ENCODE measurements at regions not wholly inside any gene's neighbourhood (a gene's known extent, or its start where the extent isn't known, plus 50 kb on each side); places are given as distances from the start of the nearest gene placed in this dataset.
"Not testable (repeated sequence)": the region's sequence is repeated elsewhere in the genome, so short reads cannot be mapped to it uniquely, and the experiment has no call there.

DNA sequence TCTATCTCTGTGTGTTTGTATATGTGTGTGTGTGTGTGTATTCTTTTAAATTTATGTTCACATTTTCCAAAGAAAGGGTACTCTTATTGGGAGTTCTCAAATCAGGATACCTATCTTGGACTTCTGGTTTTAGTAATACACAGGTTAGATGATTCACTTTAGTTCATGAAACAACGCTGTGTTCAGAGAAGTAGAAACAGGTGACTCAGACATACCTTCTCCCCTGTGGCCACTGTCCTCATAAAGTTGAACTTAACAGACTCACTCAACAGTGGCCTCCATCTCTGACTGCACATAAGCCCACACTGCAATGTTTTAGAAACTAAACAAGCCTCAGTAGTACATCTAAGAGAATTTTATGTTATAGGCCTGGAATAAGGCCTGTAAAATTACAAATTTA lies 566.6 kb upstream of the VRK2 start:
- H3K36me3 ChIP-seq (ENCODE audit: control insufficient read depth, insufficient read depth, low read length) = no peaks in the 10 kb centered on the region
- no peak for DNase-seq (ENCODE audit: extremely low read depth, insufficient read length)
- H3K27me3 ChIP-seq (replicated peaks; ENCODE audit: control insufficient read depth, insufficient read depth, low read length) = no peaks in the 10 kb centered on the region
- H3K4me3 ChIP-seq (replicated peaks; ENCODE audit: low read depth, low read length) = no peak overlapping the region
- TF ChIP-seq, protein P1, sequence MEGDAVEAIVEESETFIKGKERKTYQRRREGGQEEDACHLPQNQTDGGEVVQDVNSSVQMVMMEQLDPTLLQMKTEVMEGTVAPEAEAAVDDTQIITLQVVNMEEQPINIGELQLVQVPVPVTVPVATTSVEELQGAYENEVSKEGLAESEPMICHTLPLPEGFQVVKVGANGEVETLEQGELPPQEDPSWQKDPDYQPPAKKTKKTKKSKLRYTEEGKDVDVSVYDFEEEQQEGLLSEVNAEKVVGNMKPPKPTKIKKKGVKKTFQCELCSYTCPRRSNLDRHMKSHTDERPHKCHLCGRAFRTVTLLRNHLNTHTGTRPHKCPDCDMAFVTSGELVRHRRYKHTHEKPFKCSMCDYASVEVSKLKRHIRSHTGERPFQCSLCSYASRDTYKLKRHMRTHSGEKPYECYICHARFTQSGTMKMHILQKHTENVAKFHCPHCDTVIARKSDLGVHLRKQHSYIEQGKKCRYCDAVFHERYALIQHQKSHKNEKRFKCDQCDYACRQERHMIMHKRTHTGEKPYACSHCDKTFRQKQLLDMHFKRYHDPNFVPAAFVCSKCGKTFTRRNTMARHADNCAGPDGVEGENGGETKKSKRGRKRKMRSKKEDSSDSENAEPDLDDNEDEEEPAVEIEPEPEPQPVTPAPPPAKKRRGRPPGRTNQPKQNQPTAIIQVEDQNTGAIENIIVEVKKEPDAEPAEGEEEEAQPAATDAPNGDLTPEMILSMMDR (IDR thresholded peaks at IDR 0.05; ENCODE audit: insufficient read depth, low read length, poor library complexity, severe bottlenecking) = no peak

DNA sequence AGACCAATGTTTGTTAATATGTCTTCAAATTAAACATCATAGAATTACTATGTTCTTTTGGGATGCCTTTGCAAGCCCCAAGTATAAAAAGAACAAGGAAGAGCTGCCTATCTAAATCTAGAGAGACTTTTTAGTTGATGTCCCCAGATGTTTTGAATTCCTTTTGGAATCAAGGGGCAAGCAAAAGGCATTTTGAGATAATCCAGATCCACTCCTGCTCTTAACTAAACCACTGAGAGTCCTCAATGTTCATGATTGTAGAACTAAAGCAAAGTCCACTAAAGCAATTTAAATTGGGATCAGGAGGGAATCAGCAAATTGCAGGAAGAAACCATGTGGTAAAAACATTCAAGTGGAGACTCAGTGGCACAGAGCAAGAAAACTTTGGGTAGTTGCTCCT lies 558.5 kb upstream of the VRK2 start:
- Histone ChIP-seq H3K27me3 (replicated peaks; ENCODE audit: control insufficient read depth, insufficient read depth, low read length) (no peaks in the 10 kb centered on the region), H3K36me3 (ENCODE audit: control insufficient read depth, insufficient read depth, low read length) (no peaks in the 10 kb centered on the region), H3K4me3 (replicated peaks; ENCODE audit: low read depth, low read length) (no peak overlapping the region)
- TF ChIP-seq, protein P1 (IDR thresholded peaks at IDR 0.05; ENCODE audit: insufficient read depth, low read length, poor library complexity, severe bottlenecking) = no peak
- DNase-seq (ENCODE audit: extremely low read depth, insufficient read length) = no peak

DNA sequence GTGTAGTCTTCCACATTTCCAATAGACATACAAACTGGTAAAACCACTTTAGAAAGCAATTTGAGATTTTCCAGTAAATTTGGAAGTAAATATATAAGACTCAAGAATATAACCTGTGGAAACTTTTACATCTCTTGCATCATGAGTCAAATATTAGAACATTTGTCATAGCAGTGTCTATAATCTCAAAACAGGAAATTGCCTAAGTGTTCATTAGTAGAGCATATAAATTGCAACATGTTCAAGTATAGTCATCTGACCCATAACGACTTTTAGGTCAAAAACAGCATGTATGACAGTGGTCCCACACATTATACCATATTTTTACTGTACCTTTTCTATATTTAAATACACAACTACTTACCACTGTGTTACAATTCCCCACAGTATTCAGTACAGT lies 555.9 kb upstream of the VRK2 start:
- Histone ChIP-seq H3K4me3 (replicated peaks; ENCODE audit: low read depth, low read length) (no peak overlapping the region), H3K36me3 (ENCODE audit: control insufficient read depth, insufficient read depth, low read length) (no peaks in the 10 kb centered on the region), H3K27me3 (replicated peaks; ENCODE audit: control insufficient read depth, insufficient read depth, low read length) (no peaks in the 10 kb centered on the region)
- TF ChIP-seq, protein P1 (IDR thresholded peaks at IDR 0.05; ENCODE audit: insufficient read depth, low read length, poor library complexity, severe bottlenecking) = no peak
- DNase-seq (ENCODE audit: extremely low read depth, insufficient read length) = no peak

DNA sequence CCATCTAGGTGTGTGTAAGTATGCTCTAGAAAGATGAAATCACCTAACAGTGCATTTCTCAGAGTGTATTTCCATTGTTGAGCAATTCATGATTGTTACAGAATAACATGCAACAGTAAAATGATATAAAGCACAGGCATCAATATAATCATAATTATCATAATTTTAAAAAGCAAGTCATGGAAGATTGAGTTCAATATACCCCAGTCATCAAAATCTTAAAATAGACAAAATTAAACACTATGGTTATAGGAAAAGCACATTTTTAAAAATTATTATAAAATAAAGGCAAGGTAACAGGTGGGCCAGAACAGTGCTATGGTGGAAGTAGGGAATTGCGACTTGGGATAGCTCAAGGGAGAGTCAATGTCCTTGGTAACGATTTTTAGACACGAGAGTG lies 555.4 kb upstream of the VRK2 start:
- no peak for DNase-seq (ENCODE audit: extremely low read depth, insufficient read length)
- H3K27me3 ChIP-seq (replicated peaks; ENCODE audit: control insufficient read depth, insufficient read depth, low read length) = no peaks in the 10 kb centered on the region
- TF ChIP-seq, protein P1 (IDR thresholded peaks at IDR 0.05; ENCODE audit: insufficient read depth, low read length, poor library complexity, severe bottlenecking) = no peak
- H3K4me3 ChIP-seq (replicated peaks; ENCODE audit: low read depth, low read length) = no peak overlapping the region
- no peaks in the 10 kb centered on the region for H3K36me3 ChIP-seq (ENCODE audit: control insufficient read depth, insufficient read depth, low read length)

DNA sequence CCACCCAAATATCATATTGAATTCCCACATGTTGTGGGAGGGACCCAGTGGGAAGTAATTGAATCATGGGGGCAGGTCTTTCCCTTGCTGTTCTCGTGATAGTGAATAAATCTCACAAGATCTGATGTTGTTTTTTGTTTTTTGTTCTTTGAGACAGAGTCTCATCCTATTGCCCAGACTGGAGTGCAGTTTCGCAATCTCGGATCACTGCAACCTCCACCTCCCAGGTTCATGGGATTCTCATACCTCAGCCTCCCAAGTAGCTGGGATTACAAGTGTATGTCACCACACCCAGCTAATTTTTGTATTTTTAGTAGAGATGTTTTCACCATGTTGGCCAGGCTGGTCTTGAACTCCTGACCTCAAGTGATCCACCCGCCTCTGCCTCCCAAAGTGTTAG lies 552.6 kb upstream of the VRK2 start:
- DNase-seq (ENCODE audit: extremely low read depth, insufficient read length) = not testable (repeated sequence)

DNA sequence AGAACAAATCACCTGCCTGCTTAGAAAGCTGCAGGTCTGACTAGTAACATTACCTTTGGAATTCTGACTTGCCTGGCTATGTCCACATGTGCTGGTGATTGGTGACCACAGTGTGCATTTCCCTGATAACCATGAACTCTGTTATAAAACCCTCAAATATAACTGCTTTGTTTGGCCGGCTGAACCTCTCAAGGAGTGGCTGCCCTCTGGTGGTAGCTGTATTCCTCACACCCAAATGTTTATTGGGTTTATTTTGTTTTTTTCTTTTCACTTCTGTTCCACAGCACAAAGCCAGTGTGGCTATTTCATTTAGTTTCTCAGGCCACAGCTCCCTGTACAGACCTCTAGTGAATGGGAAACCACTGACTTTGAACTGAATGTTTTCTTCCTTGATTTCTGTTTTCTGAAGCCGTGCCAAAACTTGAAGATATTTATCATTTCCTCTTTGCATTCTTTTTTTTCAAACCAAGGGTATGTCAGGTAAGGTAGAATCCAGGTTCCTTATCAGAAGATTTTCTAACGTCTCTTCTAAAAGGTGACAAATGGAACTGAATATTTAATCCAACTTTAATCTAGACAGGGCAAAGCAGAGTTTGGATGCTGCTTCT lies 549.0 kb upstream of the VRK2 start:
- H3K36me3 ChIP-seq (ENCODE audit: control insufficient read depth, insufficient read depth, low read length) = no peaks in the 10 kb centered on the region
- TF ChIP-seq, protein P1 (IDR thresholded peaks at IDR 0.05; ENCODE audit: insufficient read depth, low read length, poor library complexity, severe bottlenecking) = peak; percentile 84
- H3K4me3 ChIP-seq (replicated peaks; ENCODE audit: low read depth, low read length) = no peak overlapping the region
- no peaks in the 10 kb centered on the region for H3K27me3 ChIP-seq (replicated peaks; ENCODE audit: control insufficient read depth, insufficient read depth, low read length)
- peak; percentile 1 for DNase-seq (ENCODE audit: extremely low read depth, insufficient read length)

More for the DNA sequence above, 552.6 kb upstream of the VRK2 start:
- not testable (repeated sequence) for H3K27me3 ChIP-seq (replicated peaks; ENCODE audit: control insufficient read depth, insufficient read depth, low read length); H3K36me3 ChIP-seq (ENCODE audit: control insufficient read depth, insufficient read depth, low read length); H3K4me3 ChIP-seq (replicated peaks; ENCODE audit: low read depth, low read length)
